Smooth muscle cell (in vitro differentiated cells): ENCODE measurements at regions not wholly inside any gene's neighbourhood (a gene's known extent, or its start where the extent isn't known, plus 50 kb on each side); places are given as distances from the start of the nearest gene placed in this dataset.
"Not testable (repeated sequence)": the region's sequence is repeated elsewhere in the genome, so short reads cannot be mapped to it uniquely, and the experiment has no call there.

Experiments
- DNase-seq: peaks from one replicate; lab custom pipeline; 2025; ENCODE audit not compliant: unreplicated experiment; lab: John Stamatoyannopoulos, UW
- H2AFZ ChIP-seq: fragments of 200-600 bp; sonication (generic); 2 replicates; pipeline ENCODE4 v1.6.0; 2016; ENCODE audit warnings: antibody characterized with exemption, low read depth, mild to moderate bottlenecking
- H3F3A ChIP-seq: fragments of 200-600 bp; sonication (generic); 2 replicates; pipeline ENCODE4 v1.6.0; 2017; ENCODE audit warnings: antibody characterized with exemption, low read depth
- H3K27ac ChIP-seq: fragments of 200-600 bp; sonication (generic); 2 replicates; pipeline ENCODE4 v1.5.1; 2016; ENCODE audit warnings: low read depth, mild to moderate bottlenecking
- H3K27me3 ChIP-seq: fragments of 200-600 bp; sonication (generic); 2 replicates; pipeline ENCODE4 v1.6.1; 2016; ENCODE audit warnings: low read depth, mild to moderate bottlenecking
- H3K36me3 ChIP-seq: fragments of 200-600 bp; sonication (generic); 2 replicates; pipeline ENCODE4 v1.5.1; 2016; ENCODE audit warnings: low read depth
- H3K4me1 ChIP-seq: fragments of 200-600 bp; sonication (generic); 2 replicates; pipeline ENCODE4 v1.5.1; 2016; ENCODE audit warnings: low read depth
- H3K4me2 ChIP-seq: fragments of 200-600 bp; sonication (generic); 2 replicates; pipeline ENCODE4 v1.6.0; 2016; ENCODE audit warnings: mild to moderate bottlenecking
- H3K4me3 ChIP-seq: fragments of 200-600 bp; sonication (generic); 2 replicates; pipeline ENCODE4 v1.5.1; 2016; ENCODE audit warnings: mild to moderate bottlenecking
- H3K79me2 ChIP-seq: fragments of 200-600 bp; sonication (generic); 2 replicates; pipeline ENCODE4 v1.6.0; 2016; ENCODE audit warnings: low read depth, mild to moderate bottlenecking
- H3K9ac ChIP-seq: fragments of 200-600 bp; sonication (generic); 2 replicates; pipeline ENCODE4 v1.6.0; 2016; ENCODE audit warnings: low read depth
- H3K9me3 ChIP-seq: fragments of 200-600 bp; sonication (generic); replicated peaks from 2 replicates; pipeline ENCODE4 v1.5.1; 2016; ENCODE audit warnings: low read depth
- H4K20me1 ChIP-seq: fragments of 200-600 bp; sonication (generic); 2 replicates; pipeline ENCODE4 v1.6.0; 2016; ENCODE audit warnings: low read depth
- CTCF ChIP-seq: fragments of 200-600 bp; sonication (generic); IDR thresholded peaks from 2 replicates; pipeline ENCODE4 v1.5.1; 2017; ENCODE audit warnings: borderline replicate concordance, mild to moderate bottlenecking, antibody characterized with exemption; ENCODE audit not compliant: insufficient read depth, poor library complexity, severe bottlenecking
- WGBS: methylation state at CpG from one replicate; pipeline ENCODE4 v1.1.7; 2016; ENCODE audit warnings: low lambda C conversion rate; 5-methylcytosine and 5-hydroxymethylcytosine counted together

- WGBS = 97% methylated on average over 3 of the region's 3 CpGs
- H3F3A ChIP-seq = no peaks in the 10 kb centered on the region
- no peak for DNase-seq
- no peaks in the 10 kb centered on the region for H3K4me1 ChIP-seq
- no peaks in the 10 kb centered on the region for H3K79me2 ChIP-seq
- H3K27ac ChIP-seq = no peak overlapping the region
- H3K4me3 ChIP-seq = no peak overlapping the region
- no peak overlapping the region for H3K9ac ChIP-seq
- H3K36me3 ChIP-seq = no peaks in the 10 kb centered on the region
- H2AFZ ChIP-seq = no peak overlapping the region
- no peak overlapping the region for H3K4me2 ChIP-seq
- TF ChIP-seq CTCF = no peak
- H3K27me3 ChIP-seq = peaks cover 3% of the 10 kb centered on the region
- no peaks in the 10 kb centered on the region for H3K9me3 ChIP-seq
- no peaks in the 10 kb centered on the region for H4K20me1 ChIP-seq
Measured at GRCh38 chr6:2346078-2346477, 100.7 kb upstream of the GMDS start.

GRCh38 chr6:2344319-2344905 lies 99.0 kb upstream of the GMDS start:
- no peak for TF ChIP-seq CTCF
- no peaks in the 10 kb centered on the region for H3K4me1 ChIP-seq
- no peak overlapping the region for H3K4me2 ChIP-seq
- H3K36me3 ChIP-seq = no peaks in the 10 kb centered on the region
- no peak overlapping the region for H3K4me3 ChIP-seq
- no peak overlapping the region for H3K9ac ChIP-seq
- DNase-seq = no peak
- peaks cover 3% of the 10 kb centered on the region for H3K27me3 ChIP-seq
- no peaks in the 10 kb centered on the region for H3K79me2 ChIP-seq
- H3K9me3 ChIP-seq = no peaks in the 10 kb centered on the region
- no peaks in the 10 kb centered on the region for H4K20me1 ChIP-seq
- no peak overlapping the region for H2AFZ ChIP-seq
- H3K27ac ChIP-seq = no peak overlapping the region
- no peaks in the 10 kb centered on the region for H3F3A ChIP-seq
- WGBS = 90% methylated on average over 6 of the region's 6 CpGs

GRCh38 chr6:2327591-2327990 lies 82.2 kb upstream of the GMDS start:
- Histone ChIP-seq H3K9me3 (peaks cover 11% of the 10 kb centered on the region), H3K9ac (no peak overlapping the region), H3K4me3 (no peak overlapping the region), H4K20me1 (no peaks in the 10 kb centered on the region), H2AFZ (no peak overlapping the region), H3K36me3 (no peaks in the 10 kb centered on the region), H3K27ac (no peak overlapping the region), H3K79me2 (no peaks in the 10 kb centered on the region), H3K4me1 (no peaks in the 10 kb centered on the region), H3K27me3 (no peaks in the 10 kb centered on the region), H3K4me2 (no peak overlapping the region), H3F3A (no peaks in the 10 kb centered on the region)
- TF ChIP-seq CTCF = no peak
- no peak for DNase-seq

- H3K9ac ChIP-seq = no peak overlapping the region
- no peak for DNase-seq
- H3F3A ChIP-seq = no peaks in the 10 kb centered on the region
- no peak overlapping the region for H2AFZ ChIP-seq
- TF ChIP-seq CTCF = no peak
- H4K20me1 ChIP-seq = no peaks in the 10 kb centered on the region
- no peaks in the 10 kb centered on the region for H3K4me1 ChIP-seq
- no peaks in the 10 kb centered on the region for H3K36me3 ChIP-seq
- H3K79me2 ChIP-seq = no peaks in the 10 kb centered on the region
- H3K4me2 ChIP-seq = no peak overlapping the region
- no peak overlapping the region for H3K4me3 ChIP-seq
- no peaks in the 10 kb centered on the region for H3K27me3 ChIP-seq
- 83% methylated on average over 2 of the region's 2 CpGs for WGBS
- H3K27ac ChIP-seq = no peak overlapping the region
- peaks cover 11% of the 10 kb centered on the region for H3K9me3 ChIP-seq
Measured at GRCh38 chr6:2324166-2324953, 79.0 kb upstream of the GMDS start.

- H3K9me3 ChIP-seq, H4K20me1 ChIP-seq, DNase-seq, H2AFZ ChIP-seq, H3K4me3 ChIP-seq, H3K4me1 ChIP-seq, H3F3A ChIP-seq, H3K9ac ChIP-seq, H3K27me3 ChIP-seq, H3K36me3 ChIP-seq, H3K4me2 ChIP-seq, H3K79me2 ChIP-seq, H3K27ac ChIP-seq: not testable (repeated sequence)
- WGBS = 95% methylated on average over 11 of the region's 11 CpGs
Measured at GRCh38 chr6:2317498-2317897, 72.1 kb upstream of the GMDS start.
